ENCODE measurements at regions not wholly inside any gene's neighbourhood (a gene's known extent, or its start where the extent isn't known, plus 50 kb on each side); places are given as distances from the start of the nearest gene placed in this dataset.

DNA sequence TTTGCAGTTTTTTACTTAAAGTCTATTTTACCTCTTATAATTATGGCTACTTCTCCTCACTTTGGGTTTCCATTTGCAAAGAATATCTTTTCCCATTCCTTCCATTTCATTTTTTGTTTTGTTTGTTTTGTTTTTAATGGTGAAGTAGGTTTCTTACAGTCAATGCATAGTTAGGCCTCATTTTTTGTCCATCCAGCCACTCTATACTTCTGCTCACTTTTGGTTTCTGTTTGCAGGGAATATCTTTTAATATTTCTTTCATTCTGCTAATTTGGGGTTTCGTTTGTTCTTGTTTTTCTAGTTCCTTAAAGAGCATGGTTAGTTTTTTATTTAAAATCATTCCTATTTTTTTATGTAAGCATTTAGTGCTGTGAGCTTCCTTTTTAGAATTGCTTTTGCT, 339.4 kb downstream of the GRB14 start:
- H3K4ac ChIP-seq (ENCODE audit: low read length), result no peak overlapping the region
- no peak overlapping the region for H2AK5ac ChIP-seq (ENCODE audit: low read depth, low read length)
- H3K36me3 ChIP-seq (replicated peaks in 1 of 2; ENCODE audit: control insufficient read depth in 2 of 2, insufficient read depth in 2 of 2, low read length in 2 of 2), result no peaks in the 10 kb centered on the region
- H2BK15ac ChIP-seq (ENCODE audit: low read length), result no peak overlapping the region
- no peak overlapping the region for H3K18ac ChIP-seq (ENCODE audit: low read length)
- no peak overlapping the region for H3K4me3 ChIP-seq (ENCODE audit: low read length in 2 of 2)
- H3K23ac ChIP-seq (ENCODE audit: low read depth, low read length, poor library complexity), result no peak overlapping the region
- no peak overlapping the region for H3K4me2 ChIP-seq (ENCODE audit: insufficient read depth, low read length, poor library complexity, severe bottlenecking)
- no peak overlapping the region for H2BK5ac ChIP-seq (ENCODE audit: low read length)
- WGBS, 2 donors (ENCODE audit: extremely low coverage in 2 of 2, insufficient read length in 2 of 2, insufficient replicate concordance in 1 of 2), result no CpG with 5 or more reads among the region's 1 CpG
- peaks cover 0 to 2% of the 10 kb centered on the region in 2 donors for H3K4me1 ChIP-seq (ENCODE audit: control insufficient read depth in 2 of 2, insufficient read depth in 1 of 2, low read depth in 1 of 2, low read length in 2 of 2)
- H3K9ac ChIP-seq (ENCODE audit: low read depth, low read length, poor library complexity), result no peak overlapping the region
- no peak for DNase-seq (ENCODE audit: low spot score)
- no peak overlapping the region for H4K91ac ChIP-seq (ENCODE audit: low read depth, low read length, poor library complexity)
- H4K8ac ChIP-seq (ENCODE audit: low read depth, low read length), result no peak overlapping the region
- no peak overlapping the region for H3K14ac ChIP-seq (ENCODE audit: low read length)
- H2AFZ ChIP-seq (ENCODE audit: low read length), result no peak overlapping the region
- H3K79me1 ChIP-seq (ENCODE audit: low read depth, low read length), result no peaks in the 10 kb centered on the region
- H3K27me3 ChIP-seq (ENCODE audit: control insufficient read depth in 3 of 3, insufficient read depth in 3 of 3, low read depth in 1 of 3, low read length in 3 of 3), result no peaks in the 10 kb centered on the region
- no peak overlapping the region for H2BK120ac ChIP-seq (ENCODE audit: low read depth, low read length)
- no peak overlapping the region for H2BK12ac ChIP-seq (ENCODE audit: low read length)
- H3K27ac ChIP-seq (replicated peaks; ENCODE audit: low read length), result no peak overlapping the region
- peaks cover 0 to 2% of the 10 kb centered on the region in 2 donors for H3K9me3 ChIP-seq (replicated peaks in 1 of 2; ENCODE audit: control insufficient read depth in 2 of 2, insufficient read depth in 1 of 2, low read depth in 1 of 2, low read length in 2 of 2)

GRCh38 chr2:164275659-164276058, 345.6 kb downstream of the GRB14 start:
- Histone ChIP-seq H2BK15ac (ENCODE audit: low read length) (no peak overlapping the region), H3K4me1 (ENCODE audit: control insufficient read depth in 2 of 2, insufficient read depth in 1 of 2, low read depth in 1 of 2, low read length in 2 of 2) (peaks cover 0 to 6% of the 10 kb centered on the region in 2 donors), H2AFZ (ENCODE audit: low read length) (peak overlapping the region; percentile 16), H3K27me3 (ENCODE audit: control insufficient read depth in 3 of 3, insufficient read depth in 3 of 3, low read depth in 1 of 3, low read length in 3 of 3) (no peaks in the 10 kb centered on the region), H3K18ac (ENCODE audit: low read length) (no peak overlapping the region), H3K27ac (replicated peaks; ENCODE audit: low read length) (no peak overlapping the region), H2AK5ac (ENCODE audit: low read depth, low read length) (no peak overlapping the region), H3K14ac (ENCODE audit: low read length) (no peak overlapping the region), H4K8ac (ENCODE audit: low read depth, low read length) (no peak overlapping the region), H4K91ac (ENCODE audit: low read depth, low read length, poor library complexity) (no peak overlapping the region), H2BK5ac (ENCODE audit: low read length) (no peak overlapping the region), H3K23ac (ENCODE audit: low read depth, low read length, poor library complexity) (no peak overlapping the region), H2BK12ac (ENCODE audit: low read length) (no peak overlapping the region), H2BK120ac (ENCODE audit: low read depth, low read length) (no peak overlapping the region), H3K9ac (ENCODE audit: low read depth, low read length, poor library complexity) (no peak overlapping the region), H3K4ac (ENCODE audit: low read length) (no peak overlapping the region), H3K4me3 (ENCODE audit: low read length in 2 of 2) (no peak overlapping the region), H3K36me3 (replicated peaks in 1 of 2; ENCODE audit: control insufficient read depth in 2 of 2, insufficient read depth in 2 of 2, low read length in 2 of 2) (no peaks in the 10 kb centered on the region), H3K79me1 (ENCODE audit: low read depth, low read length) (no peaks in the 10 kb centered on the region), H3K9me3 (replicated peaks in 1 of 2; ENCODE audit: control insufficient read depth in 2 of 2, insufficient read depth in 1 of 2, low read depth in 1 of 2, low read length in 2 of 2) (no peaks in the 10 kb centered on the region), H3K4me2 (ENCODE audit: insufficient read depth, low read length, poor library complexity, severe bottlenecking) (no peak overlapping the region)
- DNase-seq (ENCODE audit: low spot score), result no peak

DNA sequence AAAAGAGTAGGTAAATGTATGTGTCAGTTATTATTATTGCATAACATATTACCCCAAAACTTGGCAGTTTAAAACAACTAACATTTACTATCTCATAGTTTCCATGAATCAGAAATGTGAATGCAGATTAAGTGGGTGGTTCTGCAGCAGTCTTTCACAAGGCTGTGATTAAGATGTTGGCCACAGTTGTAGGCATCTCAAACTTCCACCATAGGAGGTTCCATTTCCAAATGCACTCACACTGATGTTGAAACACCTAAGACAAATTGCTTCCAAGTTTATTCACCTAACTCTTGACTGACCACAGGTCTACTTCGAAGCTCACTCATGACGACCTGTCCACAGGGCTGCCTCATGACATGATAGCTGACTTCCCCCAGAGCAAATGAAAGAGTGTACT, 360.8 kb downstream of the GRB14 start:
- no peak overlapping the region for H3K23ac ChIP-seq (ENCODE audit: low read depth, low read length, poor library complexity)
- H3K27me3 ChIP-seq (ENCODE audit: control insufficient read depth in 3 of 3, insufficient read depth in 3 of 3, low read depth in 1 of 3, low read length in 3 of 3), result no peaks in the 10 kb centered on the region
- no peaks in the 10 kb centered on the region for H3K4me1 ChIP-seq (ENCODE audit: control insufficient read depth in 2 of 2, insufficient read depth in 1 of 2, low read depth in 1 of 2, low read length in 2 of 2)
- H4K8ac ChIP-seq (ENCODE audit: low read depth, low read length), result no peak overlapping the region
- H3K9ac ChIP-seq (ENCODE audit: low read depth, low read length, poor library complexity), result no peak overlapping the region
- DNase-seq (ENCODE audit: low spot score), result no peak
- no peak overlapping the region for H2BK15ac ChIP-seq (ENCODE audit: low read length)
- no peak overlapping the region for H3K4me3 ChIP-seq (ENCODE audit: low read length in 2 of 2)
- H2AFZ ChIP-seq (ENCODE audit: low read length), result no peak overlapping the region
- no peaks in the 10 kb centered on the region for H3K9me3 ChIP-seq (replicated peaks in 1 of 2; ENCODE audit: control insufficient read depth in 2 of 2, insufficient read depth in 1 of 2, low read depth in 1 of 2, low read length in 2 of 2)
- no peak overlapping the region for H2AK5ac ChIP-seq (ENCODE audit: low read depth, low read length)
- H2BK12ac ChIP-seq (ENCODE audit: low read length), result no peak overlapping the region
- WGBS, 2 donors (ENCODE audit: extremely low coverage in 2 of 2, insufficient read length in 2 of 2, insufficient replicate concordance in 1 of 2), result no CpG with 5 or more reads among the region's 2 CpGs
- H2BK120ac ChIP-seq (ENCODE audit: low read depth, low read length), result no peak overlapping the region
- no peaks in the 10 kb centered on the region for H3K36me3 ChIP-seq (replicated peaks in 1 of 2; ENCODE audit: control insufficient read depth in 2 of 2, insufficient read depth in 2 of 2, low read length in 2 of 2)
- H3K4ac ChIP-seq (ENCODE audit: low read length), result no peak overlapping the region
- no peak overlapping the region for H3K4me2 ChIP-seq (ENCODE audit: insufficient read depth, low read length, poor library complexity, severe bottlenecking)
- no peak overlapping the region for H3K18ac ChIP-seq (ENCODE audit: low read length)
- no peak overlapping the region for H3K14ac ChIP-seq (ENCODE audit: low read length)
- H3K79me1 ChIP-seq (ENCODE audit: low read depth, low read length), result no peaks in the 10 kb centered on the region
- H2BK5ac ChIP-seq (ENCODE audit: low read length), result no peak overlapping the region
- no peak overlapping the region for H3K27ac ChIP-seq (replicated peaks; ENCODE audit: low read length)
- no peak overlapping the region for H4K91ac ChIP-seq (ENCODE audit: low read depth, low read length, poor library complexity)

DNA sequence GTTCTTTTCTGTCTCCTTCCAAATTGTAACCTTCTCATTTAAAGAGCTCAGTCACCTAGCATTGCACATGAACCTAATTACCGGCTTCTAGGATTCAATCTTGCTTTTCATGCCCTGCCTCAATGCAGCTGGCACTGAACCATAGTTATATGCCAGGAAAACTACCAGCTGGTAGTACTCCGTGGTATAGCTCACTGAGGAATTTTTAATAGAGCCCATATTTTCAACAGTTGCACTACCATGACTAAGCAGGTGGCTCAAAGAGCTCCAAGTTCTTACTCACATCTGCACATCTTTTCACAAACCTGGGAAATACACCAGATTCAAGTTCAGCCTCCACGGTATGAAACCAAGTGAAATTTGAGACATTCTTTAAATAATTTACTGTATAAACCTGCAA, 363.5 kb downstream of the GRB14 start:
- Histone ChIP-seq H2AK5ac (ENCODE audit: low read depth, low read length) (no peak overlapping the region), H3K14ac (ENCODE audit: low read length) (no peak overlapping the region), H2BK12ac (ENCODE audit: low read length) (no peak overlapping the region), H3K23ac (ENCODE audit: low read depth, low read length, poor library complexity) (no peak overlapping the region), H3K18ac (ENCODE audit: low read length) (no peak overlapping the region), H3K36me3 (replicated peaks in 1 of 2; ENCODE audit: control insufficient read depth in 2 of 2, insufficient read depth in 2 of 2, low read length in 2 of 2) (no peaks in the 10 kb centered on the region), H4K91ac (ENCODE audit: low read depth, low read length, poor library complexity) (no peak overlapping the region), H4K8ac (ENCODE audit: low read depth, low read length) (no peak overlapping the region), H3K79me1 (ENCODE audit: low read depth, low read length) (no peaks in the 10 kb centered on the region), H2AFZ (ENCODE audit: low read length) (no peak overlapping the region), H3K4me1 (ENCODE audit: control insufficient read depth in 2 of 2, insufficient read depth in 1 of 2, low read depth in 1 of 2, low read length in 2 of 2) (no peaks in the 10 kb centered on the region), H3K27me3 (ENCODE audit: control insufficient read depth in 3 of 3, insufficient read depth in 3 of 3, low read depth in 1 of 3, low read length in 3 of 3) (no peaks in the 10 kb centered on the region), H3K4me3 (ENCODE audit: low read length in 2 of 2) (no peak overlapping the region), H2BK120ac (ENCODE audit: low read depth, low read length) (no peak overlapping the region), H3K9ac (ENCODE audit: low read depth, low read length, poor library complexity) (no peak overlapping the region), H3K4me2 (ENCODE audit: insufficient read depth, low read length, poor library complexity, severe bottlenecking) (no peak overlapping the region), H3K27ac (replicated peaks; ENCODE audit: low read length) (no peak overlapping the region), H3K9me3 (replicated peaks in 1 of 2; ENCODE audit: control insufficient read depth in 2 of 2, insufficient read depth in 1 of 2, low read depth in 1 of 2, low read length in 2 of 2) (no peaks in the 10 kb centered on the region), H2BK15ac (ENCODE audit: low read length) (no peak overlapping the region), H3K4ac (ENCODE audit: low read length) (no peak overlapping the region), H2BK5ac (ENCODE audit: low read length) (no peak overlapping the region)
- WGBS, 2 donors (ENCODE audit: extremely low coverage in 2 of 2, insufficient read length in 2 of 2, insufficient replicate concordance in 1 of 2), result no CpG with 5 or more reads among the region's 3 CpGs
- DNase-seq (ENCODE audit: low spot score), result no peak

Data from neuronal stem cell (in vitro differentiated cells).